Fibroblast of villous mesenchyme (primary cell): ENCODE measurements at regions not wholly inside any gene's neighbourhood (a gene's known extent, or its start where the extent isn't known, plus 50 kb on each side); places are given as distances from the start of the nearest gene placed in this dataset.
"Not testable (repeated sequence)": the region's sequence is repeated elsewhere in the genome, so short reads cannot be mapped to it uniquely, and the experiment has no call there.

ENCODE experiments used
- DNase-seq: peaks from one replicate; pipeline ENCODE4 v3.0.0-alpha.2; 2010; ENCODE audit warnings: low read depth
- H3K4me3 ChIP-seq: 2 replicates; pipeline ENCODE4 v1.5.1; 2011; ENCODE audit warnings: low read depth, mild to moderate bottlenecking, low read length
- TF ChIP-seq, protein P1 (sequence below): IDR thresholded peaks from 2 replicates; pipeline ENCODE4 v1.5.1; 2012; ENCODE audit warnings: low read depth, mild to moderate bottlenecking, low read length; ENCODE audit not compliant: insufficient read depth

DNA sequence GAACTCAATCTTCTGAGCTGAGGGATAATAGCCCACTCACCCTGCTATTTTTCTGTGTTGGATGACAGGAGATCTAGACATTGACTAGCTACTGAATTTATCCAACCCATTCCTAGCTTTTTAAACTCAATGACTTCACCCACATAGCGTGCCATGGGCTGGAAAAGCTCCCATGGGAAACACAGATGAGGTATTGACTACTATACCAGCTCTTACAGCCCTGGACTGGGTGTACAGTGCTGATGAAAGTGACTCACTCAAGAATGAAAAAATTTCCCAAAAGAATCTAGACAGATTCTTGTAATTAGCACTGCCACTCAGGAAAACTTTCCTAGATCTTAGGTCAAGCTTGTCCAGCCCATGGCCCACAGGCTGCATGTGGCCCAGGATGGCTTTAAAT is 72.7 kb upstream of the NREP start:
- H3K4me3 ChIP-seq = no peak overlapping the region
- DNase-seq = no peak
- TF ChIP-seq, protein P1, sequence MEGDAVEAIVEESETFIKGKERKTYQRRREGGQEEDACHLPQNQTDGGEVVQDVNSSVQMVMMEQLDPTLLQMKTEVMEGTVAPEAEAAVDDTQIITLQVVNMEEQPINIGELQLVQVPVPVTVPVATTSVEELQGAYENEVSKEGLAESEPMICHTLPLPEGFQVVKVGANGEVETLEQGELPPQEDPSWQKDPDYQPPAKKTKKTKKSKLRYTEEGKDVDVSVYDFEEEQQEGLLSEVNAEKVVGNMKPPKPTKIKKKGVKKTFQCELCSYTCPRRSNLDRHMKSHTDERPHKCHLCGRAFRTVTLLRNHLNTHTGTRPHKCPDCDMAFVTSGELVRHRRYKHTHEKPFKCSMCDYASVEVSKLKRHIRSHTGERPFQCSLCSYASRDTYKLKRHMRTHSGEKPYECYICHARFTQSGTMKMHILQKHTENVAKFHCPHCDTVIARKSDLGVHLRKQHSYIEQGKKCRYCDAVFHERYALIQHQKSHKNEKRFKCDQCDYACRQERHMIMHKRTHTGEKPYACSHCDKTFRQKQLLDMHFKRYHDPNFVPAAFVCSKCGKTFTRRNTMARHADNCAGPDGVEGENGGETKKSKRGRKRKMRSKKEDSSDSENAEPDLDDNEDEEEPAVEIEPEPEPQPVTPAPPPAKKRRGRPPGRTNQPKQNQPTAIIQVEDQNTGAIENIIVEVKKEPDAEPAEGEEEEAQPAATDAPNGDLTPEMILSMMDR = no peak

DNA sequence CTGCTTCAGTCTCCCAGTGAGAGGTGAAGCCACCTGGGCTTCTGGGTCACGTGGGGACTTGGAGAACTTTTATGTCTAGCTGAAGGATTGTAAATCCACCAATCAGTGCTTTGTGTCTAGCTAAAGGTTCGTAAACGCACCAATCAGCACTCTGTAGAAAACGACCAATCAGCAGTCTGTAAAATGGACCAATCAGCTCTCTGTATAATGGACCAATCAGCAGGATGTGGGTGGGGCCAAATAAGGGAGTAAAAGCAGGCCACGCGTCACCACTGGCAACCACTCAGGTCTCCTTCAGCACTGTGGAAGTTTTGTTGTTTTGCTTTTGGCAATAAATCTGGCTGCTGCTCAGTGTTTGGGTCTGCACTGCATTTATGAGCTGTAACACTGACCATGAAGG is 69.1 kb upstream of the NREP start:
- no peak for DNase-seq
- TF ChIP-seq, protein P1 = no peak

DNA sequence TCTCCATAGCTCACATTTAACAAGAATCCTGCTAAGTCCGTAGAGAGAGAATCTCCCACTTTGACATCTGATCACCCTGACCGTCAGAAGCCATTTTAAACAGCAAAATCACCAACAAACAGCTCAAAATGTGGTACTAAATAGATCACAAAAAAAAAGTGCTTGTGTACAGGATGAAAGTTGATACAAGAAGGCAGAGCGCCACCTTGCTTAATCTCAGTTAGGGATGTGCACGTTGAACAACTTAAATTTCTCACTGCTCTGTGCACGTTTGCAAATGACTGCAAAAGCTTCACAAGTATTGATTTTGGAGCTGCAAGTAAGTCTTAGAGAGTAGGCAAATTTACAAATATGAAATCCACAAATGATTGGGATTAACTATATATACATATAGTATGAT is 63.1 kb upstream of the NREP start:
- TF ChIP-seq, protein P1 = no peak

More for the DNA sequence above, 69.1 kb upstream of the NREP start:
- no peak overlapping the region for H3K4me3 ChIP-seq

DNA sequence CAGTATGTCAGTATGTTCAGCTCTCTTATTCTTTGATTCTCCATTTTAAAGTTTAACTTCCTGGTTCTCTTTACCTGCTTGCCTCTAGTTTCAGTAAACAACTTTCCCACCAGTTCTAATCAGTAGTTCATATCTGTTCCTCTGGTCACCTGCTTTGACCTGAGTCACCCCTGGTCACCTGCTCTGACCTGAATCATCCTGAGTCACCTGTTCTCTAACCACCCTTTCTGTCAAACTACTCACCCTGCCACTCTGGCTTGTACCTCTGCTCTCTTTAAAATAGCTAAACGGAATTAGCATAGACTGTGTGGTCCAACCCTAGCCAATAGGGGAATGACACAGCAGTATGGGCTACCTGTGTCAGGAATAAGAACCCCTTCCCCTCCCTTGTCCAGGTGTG is 62.0 kb upstream of the NREP start:
- H3K4me3 ChIP-seq, DNase-seq: not testable (repeated sequence)

More for the DNA sequence above, 63.1 kb upstream of the NREP start:
- H3K4me3 ChIP-seq = no peak overlapping the region
- DNase-seq = peak; percentile 36

DNA sequence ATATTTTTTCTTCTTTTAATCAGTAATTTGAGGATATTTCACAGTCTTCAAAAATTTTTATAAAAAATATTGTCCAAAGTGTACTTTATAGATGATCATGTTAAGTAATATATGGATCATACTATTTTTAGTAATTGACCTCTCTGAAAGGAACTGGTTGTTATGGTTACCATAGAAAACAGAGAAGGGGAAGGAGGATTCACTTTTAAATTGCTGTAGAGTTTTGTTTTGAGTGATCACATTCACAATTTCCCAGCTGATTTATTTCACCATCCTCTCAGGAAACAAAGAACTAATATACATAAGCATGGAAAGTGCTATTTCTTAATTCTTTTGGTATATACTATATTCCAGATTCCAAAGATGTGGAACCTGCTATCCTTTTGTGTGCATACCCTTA is 56.5 kb upstream of the NREP start:
- no peak overlapping the region for H3K4me3 ChIP-seq
- no peak for DNase-seq
- TF ChIP-seq, protein P1 = no peak

DNA sequence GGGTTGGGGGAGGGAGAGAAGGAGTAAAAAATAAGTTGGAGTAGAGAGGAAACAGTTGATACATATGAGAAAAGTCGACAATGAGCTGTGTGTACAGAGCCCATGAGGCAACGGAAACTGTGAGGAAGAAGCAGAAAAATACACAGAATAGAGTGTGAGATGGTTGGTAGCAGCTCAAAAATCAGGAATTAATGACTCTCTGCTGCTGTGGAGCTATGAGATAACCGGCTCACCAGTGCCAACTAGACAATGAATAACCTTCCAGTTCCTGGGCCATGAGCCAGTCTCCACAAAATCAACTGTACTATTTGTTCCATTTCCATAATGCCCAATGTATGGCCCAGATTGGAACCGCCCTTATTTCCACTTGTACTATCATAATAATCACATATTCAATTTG is 53.1 kb upstream of the NREP start:
- H3K4me3 ChIP-seq = no peak overlapping the region
- TF ChIP-seq, protein P1 = no peak
- DNase-seq = no peak
